Inflammatory macrophage (primary cell): ENCODE measurements at regions not wholly inside any gene's neighbourhood (a gene's known extent, or its start where the extent isn't known, plus 50 kb on each side); places are given as distances from the start of the nearest gene placed in this dataset.
"Not testable (repeated sequence)": the region's sequence is repeated elsewhere in the genome, so short reads cannot be mapped to it uniquely, and the experiment has no call there.

Source experiments
- DNase-seq, 2 donors: peaks; one replicate each; pipeline ENCODE4 v3.0.0-alpha.2; 2020 to 2022

DNA sequence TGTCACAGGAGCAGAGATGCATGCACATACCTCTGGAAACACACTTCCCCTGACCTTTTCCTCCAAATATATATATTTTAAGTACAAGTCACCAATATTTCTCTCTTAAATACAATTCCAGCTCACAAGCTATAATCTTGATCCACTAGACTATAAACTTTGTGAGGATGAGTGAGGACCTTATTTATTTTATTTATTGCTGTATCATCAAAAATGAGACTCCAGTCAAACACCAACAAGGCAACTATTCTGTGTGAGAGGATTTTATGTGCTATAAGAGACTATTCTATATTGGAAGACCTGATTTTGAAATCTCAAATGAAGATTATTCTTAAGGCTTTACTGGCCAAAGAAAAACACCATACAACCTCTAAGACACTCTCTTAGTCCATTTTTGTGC, 1352.2 kb downstream of the SUCLG1 start:
- no peak for DNase-seq

DNA sequence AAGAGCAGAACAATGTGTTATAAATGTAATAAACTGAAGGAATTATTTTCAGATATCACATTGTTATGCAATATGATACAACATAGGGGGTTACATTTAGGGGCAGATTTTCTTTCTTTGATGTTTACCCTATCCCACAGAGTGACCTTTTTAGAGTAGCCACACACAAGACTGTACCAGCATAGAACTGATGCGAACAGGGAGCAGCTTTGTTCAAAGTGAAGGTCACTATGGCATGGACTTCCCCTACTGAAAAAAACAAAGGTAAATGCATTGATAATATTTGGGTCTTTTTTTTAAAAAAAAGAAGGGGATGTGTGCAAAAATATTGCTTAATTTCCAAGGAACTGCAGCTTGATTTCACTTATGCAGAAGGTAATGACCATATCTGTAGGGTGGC, 1354.9 kb downstream of the SUCLG1 start:
- no peak for DNase-seq

DNA sequence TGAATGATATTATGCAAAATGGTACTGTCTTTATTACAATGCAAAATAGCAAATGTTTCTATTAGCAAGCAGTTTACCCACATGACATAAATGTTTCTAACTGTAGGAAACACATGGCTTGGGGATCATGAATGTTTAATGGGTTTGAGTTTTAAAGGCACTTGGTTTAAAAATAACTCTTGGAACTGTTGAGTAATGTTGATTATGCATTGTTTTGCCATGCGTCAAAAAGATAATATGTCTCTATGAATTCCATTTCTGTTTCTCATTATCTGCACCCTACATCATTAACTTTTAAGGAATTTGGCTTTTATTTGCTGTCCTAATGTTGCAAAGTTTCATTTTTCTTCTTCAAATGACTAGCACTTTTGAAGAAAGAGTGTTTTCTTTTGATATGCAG, 1355.5 kb downstream of the SUCLG1 start:
- DNase-seq = no peak

- not testable (repeated sequence) for DNase-seq
Measured at GRCh38 chr2:83089051-83089450, 1370.0 kb downstream of the SUCLG1 start.

DNA sequence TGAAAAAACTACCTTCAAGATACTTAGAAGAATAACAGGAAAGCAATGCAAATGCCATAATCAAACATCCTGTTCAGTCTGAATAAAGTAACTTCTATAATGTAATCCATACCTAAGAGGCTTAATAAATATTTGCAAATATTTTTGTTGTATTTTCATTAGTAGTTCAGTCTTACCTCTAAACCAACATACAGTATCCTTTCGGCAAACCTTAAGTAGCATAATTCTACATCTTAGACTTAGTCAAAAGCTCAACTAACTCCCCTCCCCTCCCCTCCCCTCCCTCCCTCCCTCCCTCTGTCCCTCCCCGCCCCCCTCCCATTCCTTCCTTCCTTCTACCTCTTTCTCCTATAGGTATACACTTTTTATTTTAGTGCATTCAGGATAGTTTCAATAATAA, 1373.2 kb downstream of the SUCLG1 start:
- no peak for DNase-seq

GRCh38 chr2:83081826-83082690, 1377.0 kb downstream of the SUCLG1 start:
- DNase-seq = no peak

DNA sequence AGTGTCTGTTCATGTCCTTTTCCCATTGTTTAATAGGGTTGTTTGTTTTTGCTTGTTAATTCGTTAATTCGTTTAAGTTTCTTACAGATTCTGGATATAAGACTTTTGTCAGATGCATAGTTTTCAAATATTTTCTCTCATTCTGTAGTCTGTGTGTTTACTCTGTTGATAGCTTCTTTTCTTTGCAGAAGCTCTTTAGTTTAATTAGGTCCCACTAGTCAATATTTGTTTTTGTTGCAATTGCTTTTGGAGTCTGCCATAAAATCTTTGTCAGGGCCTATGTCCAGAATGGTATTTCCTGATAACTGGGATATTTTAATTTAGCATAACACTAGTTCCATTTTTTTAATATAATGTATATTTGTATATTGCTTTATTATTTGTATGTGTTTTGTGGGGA, 1380.1 kb downstream of the SUCLG1 start:
- DNase-seq = no peak

DNA sequence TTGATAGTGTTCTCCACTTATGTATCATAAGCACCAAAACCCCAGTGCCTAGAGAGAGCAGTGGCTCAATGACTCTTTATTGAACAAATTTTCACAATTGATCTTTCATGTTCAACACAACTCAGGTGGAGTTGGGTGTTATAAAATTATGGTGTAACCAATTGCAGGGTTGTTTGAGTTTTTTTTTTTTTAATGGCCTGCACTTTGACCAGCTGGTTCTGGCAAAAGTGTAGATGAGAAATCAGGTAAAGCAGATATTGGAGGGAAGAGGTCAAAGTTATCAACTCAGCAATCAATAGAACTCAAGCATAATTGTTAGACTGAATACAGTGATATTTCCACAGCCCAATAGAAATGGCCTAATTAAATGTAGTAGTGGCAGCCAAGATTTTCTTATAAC, 1386.3 kb downstream of the SUCLG1 start:
- no peak for DNase-seq

DNA sequence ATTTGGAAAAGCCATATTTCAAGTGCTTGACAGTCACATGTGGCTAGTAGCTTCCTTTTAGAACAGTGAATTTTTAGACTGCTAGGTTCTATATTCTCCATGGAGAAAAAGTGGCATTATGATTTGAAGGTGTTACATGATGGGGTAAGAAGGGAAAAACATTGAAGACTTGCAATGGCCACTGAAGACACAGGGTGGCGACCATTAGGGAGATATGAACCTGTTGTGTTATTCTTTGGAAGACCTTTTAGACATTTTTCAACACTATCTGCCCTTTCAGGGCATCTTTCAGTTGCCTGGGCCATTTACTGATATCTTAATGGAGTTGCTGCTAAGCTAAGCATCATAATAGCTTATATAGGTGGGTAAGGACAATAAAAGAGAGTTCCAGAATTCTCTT, 1387.2 kb downstream of the SUCLG1 start:
- no peak for DNase-seq

DNA sequence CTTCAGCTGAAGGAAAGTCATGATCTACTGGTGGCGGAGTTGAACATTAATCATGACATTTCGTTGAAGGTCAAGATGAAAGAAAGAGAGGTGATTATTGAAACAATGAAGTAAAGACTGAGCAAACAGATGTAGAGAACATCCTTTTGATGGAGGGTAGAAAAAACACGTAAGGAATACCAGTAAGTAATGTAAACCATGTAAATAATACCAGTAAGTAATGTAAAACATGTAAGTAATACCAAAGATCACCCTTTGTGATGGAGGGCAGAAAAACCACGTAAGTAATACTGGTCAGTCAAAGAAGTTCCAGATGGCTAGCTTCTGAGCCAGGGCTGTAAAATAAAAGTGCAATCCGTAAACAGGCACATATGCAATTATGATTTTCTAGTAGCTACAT, 1387.7 kb downstream of the SUCLG1 start:
- no peak for DNase-seq

GRCh38 chr2:83069724-83070123, 1389.4 kb downstream of the SUCLG1 start:
- no peak for DNase-seq

DNA sequence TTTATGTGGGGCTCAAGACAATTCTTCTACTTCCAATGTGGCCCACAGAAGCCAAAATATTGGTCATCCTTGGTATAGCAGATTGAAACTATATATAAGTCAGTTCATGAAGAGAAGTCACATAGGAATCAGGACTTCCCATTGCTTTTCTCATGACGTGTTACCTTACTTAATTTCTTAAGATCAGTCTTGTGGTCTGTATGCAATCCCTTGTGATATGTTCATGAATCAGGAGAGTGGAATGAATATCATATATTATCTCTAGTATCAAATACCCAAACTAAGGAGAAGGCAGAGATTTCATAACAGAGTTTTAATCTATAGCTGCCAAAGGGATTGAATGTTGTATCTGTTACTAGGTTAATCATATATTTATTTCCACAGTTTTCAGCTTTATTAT, 1390.4 kb downstream of the SUCLG1 start:
- DNase-seq = no peak

DNA sequence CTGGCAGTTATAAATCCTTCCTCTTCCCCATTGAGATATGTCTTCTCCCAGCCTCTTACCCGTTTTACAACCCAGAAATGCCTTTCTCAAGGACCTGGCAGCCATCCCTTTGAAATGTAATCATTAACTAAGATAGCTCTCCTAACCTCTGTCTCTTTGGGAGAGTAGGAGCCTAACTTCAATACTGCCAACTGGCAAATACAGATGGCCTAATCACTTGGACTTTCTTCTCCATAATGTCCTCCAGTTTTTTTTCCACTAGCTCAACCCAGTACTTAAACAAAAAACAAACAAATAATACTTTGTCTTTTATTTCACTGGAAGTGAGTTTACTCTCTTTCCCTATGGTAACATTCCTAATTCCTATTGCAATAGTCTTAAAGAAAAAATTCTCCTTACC, 1391.1 kb downstream of the SUCLG1 start:
- no peak for DNase-seq

DNA sequence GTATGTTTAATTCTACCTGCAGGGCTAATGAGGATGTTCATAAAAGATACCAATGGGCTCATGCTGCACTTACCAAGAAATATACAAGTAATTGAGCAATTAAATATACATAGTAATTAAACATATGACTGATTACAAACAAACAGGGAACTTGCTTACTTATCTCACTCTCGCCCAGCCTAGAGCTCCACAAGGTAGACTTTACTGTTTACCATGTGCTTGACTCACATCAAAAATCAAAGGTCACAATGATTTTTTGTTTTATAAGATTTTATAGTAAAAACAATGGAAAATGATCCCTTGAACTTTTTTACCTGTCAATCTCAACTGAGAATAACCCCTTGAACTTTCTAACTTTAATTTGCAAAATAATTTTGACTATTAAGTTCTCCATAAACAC, 1395.1 kb downstream of the SUCLG1 start:
- no peak for DNase-seq

- DNase-seq = no peak
Measured at GRCh38 chr2:83063511-83063910, 1395.6 kb downstream of the SUCLG1 start.

- DNase-seq = no peak
Measured at GRCh38 chr2:83058683-83059082, 1400.4 kb downstream of the SUCLG1 start.

- no peak for DNase-seq
Measured at GRCh38 chr2:83055376-83056010, 1403.6 kb downstream of the SUCLG1 start.

DNA sequence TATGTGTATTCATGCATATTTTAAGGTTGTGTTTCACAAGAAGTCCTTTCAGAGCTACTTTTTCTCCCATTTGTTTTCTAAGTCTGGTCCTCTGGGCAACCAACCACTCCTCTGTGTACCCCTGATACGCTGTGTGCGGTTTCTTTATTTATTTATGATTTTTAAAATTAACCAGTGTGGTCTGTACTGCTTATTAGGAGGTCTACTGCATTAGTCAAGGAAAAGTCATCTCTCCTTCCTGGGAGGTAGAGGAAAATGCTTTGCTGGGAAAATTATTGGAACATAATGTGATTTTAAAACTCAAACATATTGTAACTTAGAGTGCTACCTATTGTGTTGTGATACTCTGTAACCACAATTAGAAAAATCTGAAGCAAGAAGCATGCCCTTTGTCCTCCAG, 1404.3 kb downstream of the SUCLG1 start:
- DNase-seq = no peak

- no peak for DNase-seq
Measured at GRCh38 chr2:83051538-83052170, 1407.4 kb downstream of the SUCLG1 start.

- DNase-seq = no peak
Measured at GRCh38 chr2:83042053-83042452, 1417.0 kb downstream of the SUCLG1 start.

GRCh38 chr2:83022631-83023210, 1436.4 kb downstream of the SUCLG1 start:
- no peak for DNase-seq

DNA sequence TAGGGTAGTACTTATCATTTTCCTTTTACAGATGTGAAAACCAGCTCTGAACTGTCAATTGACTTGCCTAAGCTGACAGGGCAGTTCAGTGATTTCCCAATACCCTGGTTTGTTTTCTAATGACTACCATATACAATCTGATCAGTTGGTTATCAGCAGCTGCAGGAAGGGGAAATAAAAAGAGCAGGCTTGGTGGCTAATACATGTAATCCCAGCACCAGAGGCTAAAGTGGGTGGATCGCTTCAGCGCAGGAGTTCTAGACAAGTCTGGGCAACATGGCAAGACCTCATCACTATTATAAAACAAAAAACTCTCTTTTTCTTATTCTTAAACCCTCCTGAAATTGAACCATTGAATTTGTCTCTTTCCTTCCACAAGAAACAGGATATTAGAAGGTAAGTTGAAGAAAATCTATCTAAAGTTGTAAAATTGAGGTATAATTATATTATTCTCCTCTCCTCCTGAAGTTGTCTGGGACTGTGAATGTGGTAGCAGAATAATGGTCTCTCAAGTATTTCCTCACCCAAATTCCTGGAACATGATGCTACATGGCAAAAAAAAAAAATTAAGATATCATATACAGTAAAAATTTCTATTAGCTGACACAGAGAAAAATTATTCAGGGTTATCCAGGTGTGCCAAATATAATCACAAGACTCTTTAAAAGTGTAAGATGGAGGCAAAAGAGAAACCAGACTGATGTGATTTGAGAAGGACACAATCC, 1441.6 kb downstream of the SUCLG1 start:
- DNase-seq = no peak
